HUES64 (cell line): ENCODE measurements at regions not wholly inside any gene's neighbourhood (a gene's known extent, or its start where the extent isn't known, plus 50 kb on each side); places are given as distances from the start of the nearest gene placed in this dataset.
"Not testable (repeated sequence)": the region's sequence is repeated elsewhere in the genome, so short reads cannot be mapped to it uniquely, and the experiment has no call there.

Source experiments
- H3K27ac ChIP-seq: 2 replicates; pipeline ENCODE4 v1.7.0; 2013; ENCODE audit warnings: low read depth, low read length, inconsistent platforms
- H3K27me3 ChIP-seq: 2 replicates; pipeline ENCODE4 v1.6.1; 2013; ENCODE audit warnings: mild to moderate bottlenecking, low read length; ENCODE audit not compliant: insufficient read depth
- H3K36me3 ChIP-seq: 2 replicates; pipeline ENCODE4 v1.6.1; 2013; ENCODE audit warnings: mild to moderate bottlenecking, low read length; ENCODE audit not compliant: insufficient read depth
- H3K4me1 ChIP-seq: 2 replicates; pipeline ENCODE4 v1.6.1; 2013; ENCODE audit warnings: mild to moderate bottlenecking, low read length, moderate library complexity; ENCODE audit not compliant: insufficient read depth
- H3K4me3 ChIP-seq: 2 replicates; pipeline ENCODE4 v1.5.1; 2013; ENCODE audit warnings: mild to moderate bottlenecking, low read length, moderate library complexity
- H3K9ac ChIP-seq: 2 replicates; pipeline ENCODE4 v1.6.1; 2013; ENCODE audit warnings: mild to moderate bottlenecking, low read depth, low read length
- H3K9me3 ChIP-seq: 2 replicates; pipeline ENCODE4 v1.6.1; 2013; ENCODE audit warnings: low read depth, low read length; ENCODE audit not compliant: insufficient read depth
- WGBS: fragments of 150-250, 120-280 bp; methylation state at CpG from one replicate; pipeline ENCODE4 v1.1.7; 2013; ENCODE audit warnings: missing lambda C conversion rate; 5-methylcytosine and 5-hydroxymethylcytosine counted together

- H3K9ac ChIP-seq: no peak overlapping the region
Measured at GRCh38 chr16:50448981-50449380, 80.2 kb upstream of the BRD7 start.

DNA sequence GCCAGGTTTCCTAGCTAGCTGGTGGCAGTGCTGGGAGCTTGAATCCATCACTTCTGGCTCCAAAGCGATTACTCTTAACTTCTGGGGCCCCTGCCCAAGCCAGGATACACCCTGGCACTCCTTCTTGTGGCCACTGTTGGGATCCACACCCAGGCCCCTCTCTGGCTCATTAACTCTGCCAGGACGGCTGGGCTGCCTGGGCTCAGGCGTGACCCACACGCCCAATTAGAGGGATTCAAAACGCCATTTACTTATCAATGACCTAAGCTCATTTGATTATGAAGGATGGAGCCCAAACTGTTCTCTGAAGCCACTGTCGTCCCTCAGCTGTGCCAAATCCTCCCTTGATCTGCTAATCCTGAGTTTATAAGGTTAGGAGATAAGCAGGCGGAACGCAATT, 79.7 kb upstream of the BRD7 start:
- peaks cover 12% of the 10 kb centered on the region for H3K4me1 ChIP-seq
- 70% methylated on average over 8 of the region's 8 CpGs for WGBS
- H3K4me3 ChIP-seq: no peak overlapping the region

More at GRCh38 chr16:50448981-50449380, 80.2 kb upstream of the BRD7 start:
- Histone ChIP-seq H3K9me3 (no peaks in the 10 kb centered on the region), H3K4me1 (peaks cover 12% of the 10 kb centered on the region), H3K27ac (no peak overlapping the region), H3K4me3 (no peak overlapping the region), H3K36me3 (no peaks in the 10 kb centered on the region), H3K27me3 (no peaks in the 10 kb centered on the region)
- WGBS: 88% methylated on average over 10 of the region's 10 CpGs

DNA sequence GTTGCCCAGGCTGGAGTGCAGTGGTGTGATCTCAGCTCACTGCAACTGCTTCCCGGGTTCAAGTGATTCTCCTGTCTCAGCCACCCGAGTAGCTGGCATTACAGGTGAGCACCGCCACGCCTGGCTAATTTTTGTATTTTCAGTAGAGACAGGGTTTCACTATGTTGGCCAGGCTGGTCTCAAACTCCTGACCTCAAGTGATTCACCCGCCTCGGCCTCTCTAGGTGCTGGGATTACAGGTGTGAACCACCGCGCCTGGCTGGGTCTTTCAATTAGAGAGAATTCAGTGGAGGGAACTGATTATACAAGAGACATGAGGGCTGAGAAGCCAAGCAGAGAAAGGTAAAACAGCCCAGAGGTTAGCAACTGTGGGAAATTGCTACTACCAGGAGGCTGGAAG, 78.6 kb upstream of the BRD7 start:
- H3K36me3 ChIP-seq, H3K9ac ChIP-seq, H3K27ac ChIP-seq, H3K27me3 ChIP-seq, H3K4me3 ChIP-seq, H3K9me3 ChIP-seq: not testable (repeated sequence)
- H3K4me1 ChIP-seq: peaks cover 12% of the 10 kb centered on the region
- WGBS: 85% methylated on average over 8 of the region's 8 CpGs

More for the DNA sequence above, 79.7 kb upstream of the BRD7 start:
- no peaks in the 10 kb centered on the region for H3K9me3 ChIP-seq
- no peaks in the 10 kb centered on the region for H3K27me3 ChIP-seq
- H3K9ac ChIP-seq: no peak overlapping the region
- no peak overlapping the region for H3K27ac ChIP-seq
- H3K36me3 ChIP-seq: no peaks in the 10 kb centered on the region

DNA sequence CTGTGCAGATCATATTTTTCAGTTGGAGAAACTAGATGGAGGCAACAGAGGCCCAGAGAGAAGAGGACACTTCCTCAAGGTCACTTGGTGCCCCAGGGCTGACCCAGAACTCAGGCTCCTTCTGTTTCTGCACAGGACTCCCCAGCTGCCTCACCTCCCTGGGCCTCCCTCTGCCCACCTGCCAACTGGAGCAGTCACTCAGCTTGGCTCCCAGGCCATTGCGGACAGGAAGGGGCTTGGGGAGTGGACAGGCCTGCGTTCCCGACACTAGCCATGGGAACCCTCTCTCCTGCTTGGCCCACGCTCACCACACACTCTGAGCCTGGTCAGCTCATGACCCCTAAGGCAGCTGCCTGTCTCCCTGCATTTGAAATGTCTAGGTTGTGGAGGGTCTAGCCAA, 78.1 kb upstream of the BRD7 start:
- Histone ChIP-seq H3K9ac (no peak overlapping the region), H3K27me3 (no peaks in the 10 kb centered on the region), H3K4me1 (peaks cover 12% of the 10 kb centered on the region), H3K36me3 (no peaks in the 10 kb centered on the region), H3K4me3 (no peak overlapping the region), H3K9me3 (peaks cover 11% of the 10 kb centered on the region), H3K27ac (no peak overlapping the region)
- whole genome bisulfite sequencing: 96% methylated on average over 4 of the region's 4 CpGs

- Histone ChIP-seq H3K9me3 (peaks cover 18% of the 10 kb centered on the region), H3K4me3 (no peak overlapping the region), H3K27ac (no peak overlapping the region), H3K27me3 (no peaks in the 10 kb centered on the region), H3K9ac (no peak overlapping the region), H3K36me3 (no peaks in the 10 kb centered on the region), H3K4me1 (peaks cover 12% of the 10 kb centered on the region)
- WGBS: 66% methylated on average over 19 of the region's 19 CpGs
Measured at GRCh38 chr16:50445621-50446555, 77.1 kb upstream of the BRD7 start.

DNA sequence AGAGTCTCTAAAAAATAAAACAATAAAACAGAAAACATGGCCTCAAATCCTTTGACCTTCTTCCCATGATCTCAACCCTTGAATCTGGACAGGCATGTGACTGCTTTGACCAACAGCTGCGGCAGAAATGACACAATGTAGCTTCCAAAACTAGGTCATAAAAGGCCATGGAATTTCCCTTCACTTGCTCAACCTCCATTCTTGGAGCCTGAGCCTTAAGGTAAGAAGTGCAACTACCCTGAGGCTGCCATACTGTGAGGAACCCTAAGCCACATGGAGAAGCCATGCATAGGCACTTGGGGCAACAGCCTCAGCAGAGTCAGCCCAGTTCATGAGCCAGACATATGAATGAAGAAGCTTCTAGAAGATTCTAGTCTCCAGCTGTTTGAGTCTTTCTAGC, 75.7 kb upstream of the BRD7 start:
- Histone ChIP-seq H3K9me3 (peaks cover 31% of the 10 kb centered on the region), H3K27me3 (no peaks in the 10 kb centered on the region), H3K4me1 (peaks cover 9% of the 10 kb centered on the region), H3K27ac (no peak overlapping the region), H3K9ac (no peak overlapping the region), H3K36me3 (no peaks in the 10 kb centered on the region), H3K4me3 (no peak overlapping the region)
- whole genome bisulfite sequencing: 95% methylated on average over 1 of the region's 1 CpG

DNA sequence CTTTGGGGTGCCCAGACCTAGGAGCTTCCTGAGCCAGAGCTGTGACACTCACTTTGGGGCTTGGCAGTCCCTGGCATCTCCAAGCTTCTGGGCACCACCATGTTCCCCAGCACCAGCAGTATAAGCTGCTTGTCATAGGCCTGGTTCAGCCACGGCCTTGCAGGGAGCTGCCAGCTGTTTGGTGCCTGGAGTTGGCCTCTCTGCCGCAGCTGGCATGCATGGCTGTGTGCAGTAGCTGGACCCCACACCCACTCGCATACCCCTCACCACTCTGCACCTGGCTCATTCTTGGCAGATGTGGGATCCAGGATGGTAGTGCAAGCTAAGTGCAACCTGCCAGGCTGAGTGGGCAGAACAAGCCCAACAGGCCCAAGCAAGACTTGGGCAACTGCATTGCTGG, 73.4 kb upstream of the BRD7 start:
- Histone ChIP-seq H3K4me1 (no peaks in the 10 kb centered on the region), H3K4me3 (no peak overlapping the region), H3K9ac (no peak overlapping the region), H3K9me3 (peaks cover 37% of the 10 kb centered on the region), H3K27me3 (no peaks in the 10 kb centered on the region), H3K36me3 (no peaks in the 10 kb centered on the region), H3K27ac (no peak overlapping the region)
- WGBS: 98% methylated on average over 3 of the region's 3 CpGs

- Histone ChIP-seq H3K36me3 (no peaks in the 10 kb centered on the region), H3K27ac (no peak overlapping the region), H3K9me3 (peaks cover 37% of the 10 kb centered on the region), H3K4me3 (no peak overlapping the region), H3K27me3 (no peaks in the 10 kb centered on the region), H3K9ac (no peak overlapping the region), H3K4me1 (no peaks in the 10 kb centered on the region)
- WGBS: 52% methylated on average over 7 of the region's 7 CpGs
Measured at GRCh38 chr16:50441486-50442157, 72.8 kb upstream of the BRD7 start.

DNA sequence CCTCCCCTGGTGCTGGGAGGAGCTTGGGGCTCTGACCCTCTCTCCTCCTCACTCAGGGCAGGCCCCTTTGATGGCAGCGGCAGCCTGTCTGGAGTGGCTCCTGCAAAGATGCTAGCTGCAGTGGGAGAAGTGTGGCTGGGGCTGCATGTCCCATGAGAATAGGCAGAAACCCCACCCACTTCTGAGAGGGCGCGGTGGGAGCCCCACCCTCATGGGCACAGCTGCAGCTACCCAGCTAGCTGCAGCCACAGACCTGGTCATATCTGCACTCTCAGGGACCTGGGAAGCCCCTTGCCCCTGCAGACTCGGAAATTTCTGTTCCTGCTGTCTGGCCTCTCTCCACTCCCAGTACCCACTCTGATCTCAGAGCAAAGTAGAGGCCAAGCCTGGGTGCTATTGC, 72.2 kb upstream of the BRD7 start:
- no peak overlapping the region for H3K4me3 ChIP-seq
- 92% methylated on average over 3 of the region's 4 CpGs for WGBS
- H3K36me3 ChIP-seq: no peaks in the 10 kb centered on the region
- H3K4me1 ChIP-seq: no peaks in the 10 kb centered on the region
- no peak overlapping the region for H3K9ac ChIP-seq
- no peaks in the 10 kb centered on the region for H3K27me3 ChIP-seq
- no peak overlapping the region for H3K27ac ChIP-seq
- H3K9me3 ChIP-seq: peaks cover 37% of the 10 kb centered on the region

DNA sequence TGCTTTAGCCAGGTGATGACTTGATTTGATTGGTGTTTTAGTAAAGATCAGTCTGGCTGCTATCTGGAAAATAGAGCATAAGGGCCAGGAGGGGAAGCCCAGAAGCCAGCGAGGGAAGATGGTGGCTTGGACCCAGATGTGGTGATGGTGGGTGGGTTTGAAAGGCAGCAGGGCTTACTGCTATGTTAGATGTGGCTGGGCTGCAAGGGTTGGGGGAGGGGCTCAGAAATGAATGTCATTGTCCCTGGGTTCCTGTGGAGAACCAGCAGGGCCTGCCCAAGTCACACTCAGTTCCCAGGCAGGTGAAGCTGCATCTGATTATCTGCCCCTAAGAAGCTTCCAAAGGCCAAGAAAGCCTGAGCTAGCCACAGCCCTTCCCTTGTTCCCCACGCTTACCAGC, 71.7 kb upstream of the BRD7 start:
- no peaks in the 10 kb centered on the region for H3K4me1 ChIP-seq
- H3K4me3 ChIP-seq: no peak overlapping the region
- no peak overlapping the region for H3K27ac ChIP-seq
- H3K9ac ChIP-seq: no peak overlapping the region
- H3K9me3 ChIP-seq: peaks cover 37% of the 10 kb centered on the region
- 95% methylated on average over 2 of the region's 2 CpGs for WGBS
- H3K36me3 ChIP-seq: no peaks in the 10 kb centered on the region
- H3K27me3 ChIP-seq: no peaks in the 10 kb centered on the region

GRCh38 chr16:50437769-50438437, 69.1 kb upstream of the BRD7 start:
- 82% methylated on average over 13 of the region's 13 CpGs for WGBS
- Histone ChIP-seq H3K36me3 (no peaks in the 10 kb centered on the region), H3K9me3 (peaks cover 33% of the 10 kb centered on the region), H3K9ac (no peak overlapping the region), H3K27ac (no peak overlapping the region), H3K4me1 (peaks cover 3% of the 10 kb centered on the region; the same call in 1 of the 2 replicates), H3K27me3 (no peaks in the 10 kb centered on the region), H3K4me3 (no peak overlapping the region)
